ENCODE measurements at regions not wholly inside any gene's neighbourhood (a gene's known extent, or its start where the extent isn't known, plus 50 kb on each side); places are given as distances from the start of the nearest gene placed in this dataset.
"Not testable (repeated sequence)": the region's sequence is repeated elsewhere in the genome, so short reads cannot be mapped to it uniquely, and the experiment has no call there.

DNA sequence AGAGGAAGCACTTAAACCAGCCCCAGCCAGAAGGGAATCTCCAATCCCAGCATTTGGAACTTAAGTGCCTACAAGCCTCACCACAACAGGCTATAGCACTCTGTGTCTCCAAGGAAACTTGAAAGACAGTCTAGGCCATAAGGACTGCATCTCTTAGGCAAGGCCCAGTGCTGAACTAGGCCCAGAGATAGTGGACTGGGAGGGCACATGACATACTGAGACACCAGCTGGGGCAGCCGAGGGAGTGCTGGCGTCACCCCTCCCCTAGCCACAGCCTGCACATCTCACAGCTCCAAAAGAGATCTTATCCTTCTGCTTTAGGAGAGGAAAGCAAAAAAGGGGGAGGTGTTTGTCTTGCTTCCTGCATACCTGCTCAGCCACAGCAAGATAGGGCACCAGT lies 618.5 kb downstream of the COL12A1 start:
- no peak for DNase-seq

DNA sequence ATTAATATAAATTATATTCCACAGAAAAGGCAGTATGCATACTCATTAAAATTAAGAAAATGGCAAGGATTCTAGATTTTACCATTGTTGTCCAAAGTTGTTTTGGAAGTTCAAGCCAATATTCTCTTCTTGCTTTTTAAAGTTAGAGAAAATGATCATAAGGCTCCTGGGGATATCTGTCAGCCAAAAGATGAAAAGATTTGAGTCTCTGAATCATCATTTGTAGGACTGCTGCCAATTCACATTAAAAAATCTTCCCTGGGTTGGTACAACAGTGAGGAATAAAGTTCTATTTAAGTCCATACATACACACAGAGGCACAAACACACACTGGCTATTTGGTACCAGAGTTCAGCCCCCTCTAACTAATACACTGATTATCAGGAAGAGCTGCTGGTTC lies 620.1 kb downstream of the COL12A1 start:
- no peak for DNase-seq

DNA sequence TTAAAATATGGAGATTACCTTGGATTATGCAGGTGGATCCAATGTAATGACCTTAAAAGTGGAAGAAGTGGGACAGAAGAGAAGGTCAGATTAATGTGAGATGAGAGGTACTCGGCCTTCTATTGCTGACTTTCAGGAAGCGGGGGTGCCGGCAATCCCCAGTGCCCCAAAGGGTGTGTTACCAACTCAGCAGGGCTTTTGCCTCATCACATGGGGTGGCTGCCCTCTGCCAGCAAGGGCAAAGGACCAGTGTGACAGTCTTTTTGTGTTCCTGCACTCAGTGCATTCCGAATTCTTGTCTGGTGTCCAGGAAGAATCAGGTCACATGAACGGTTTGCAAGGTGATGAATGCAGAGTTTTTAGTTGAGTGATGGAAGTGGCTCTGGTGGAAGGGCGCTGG lies 624.2 kb downstream of the COL12A1 start:
- no peak for DNase-seq

DNA sequence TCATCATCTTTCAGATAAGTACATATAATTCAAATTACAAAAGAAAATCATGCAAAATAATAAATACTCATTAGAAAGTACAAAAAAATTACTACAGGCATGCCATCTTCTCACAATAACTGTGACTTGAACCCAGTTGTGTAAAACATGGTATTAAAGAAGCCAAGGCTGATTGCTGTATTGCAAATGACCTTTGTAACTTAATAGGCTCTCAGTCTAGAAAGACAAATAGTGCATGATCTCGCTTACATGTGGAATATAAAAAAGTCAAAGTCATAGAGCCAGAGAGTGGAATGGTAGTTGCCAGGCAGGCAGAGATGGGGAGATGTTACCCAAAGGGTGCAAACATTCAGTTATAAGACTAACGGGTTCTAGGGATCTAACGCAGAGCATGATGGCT lies 626.1 kb downstream of the COL12A1 start:
- no peak for DNase-seq

DNA sequence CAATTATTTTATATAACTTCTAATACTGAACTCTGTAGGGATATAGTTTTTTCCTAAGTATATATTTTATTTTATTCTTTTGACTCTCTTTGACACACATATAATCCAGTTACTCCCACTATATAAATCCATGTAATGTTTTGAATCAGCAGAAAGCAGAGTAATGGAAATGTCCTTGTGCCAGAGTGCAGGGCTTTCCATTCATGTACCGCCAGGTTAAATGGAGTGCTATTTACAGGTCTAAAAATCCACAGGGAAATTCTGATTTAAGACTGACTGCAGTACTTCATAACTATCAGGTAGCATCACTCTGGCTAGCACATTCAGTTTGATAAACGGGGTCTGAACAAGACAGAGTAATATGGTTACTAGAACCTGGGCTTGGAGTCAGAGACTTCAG lies 626.8 kb downstream of the COL12A1 start:
- peak in 1 of 3 donors; percentile 52 for DNase-seq

DNA sequence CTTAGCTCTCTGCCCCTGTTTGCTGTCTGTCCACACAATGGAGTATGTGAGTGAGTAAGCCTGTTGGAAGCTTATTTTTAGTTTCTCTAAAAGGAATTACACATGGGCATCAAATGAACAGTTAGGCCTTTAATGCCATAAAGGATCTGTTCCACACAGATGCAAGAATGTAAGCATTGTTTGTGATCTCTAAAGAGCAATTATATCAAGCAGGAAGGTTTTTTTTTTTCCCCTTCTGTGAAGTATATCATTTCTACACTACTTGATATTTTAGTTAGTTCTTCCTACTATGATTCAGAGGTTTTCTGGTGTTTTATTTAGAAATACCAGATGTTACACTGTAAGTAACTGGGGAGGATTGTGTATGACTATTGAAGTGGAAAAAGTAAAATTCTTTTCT lies 627.5 kb downstream of the COL12A1 start:
- DNase-seq = peak in 1 of 3 donors; percentile 59

DNA sequence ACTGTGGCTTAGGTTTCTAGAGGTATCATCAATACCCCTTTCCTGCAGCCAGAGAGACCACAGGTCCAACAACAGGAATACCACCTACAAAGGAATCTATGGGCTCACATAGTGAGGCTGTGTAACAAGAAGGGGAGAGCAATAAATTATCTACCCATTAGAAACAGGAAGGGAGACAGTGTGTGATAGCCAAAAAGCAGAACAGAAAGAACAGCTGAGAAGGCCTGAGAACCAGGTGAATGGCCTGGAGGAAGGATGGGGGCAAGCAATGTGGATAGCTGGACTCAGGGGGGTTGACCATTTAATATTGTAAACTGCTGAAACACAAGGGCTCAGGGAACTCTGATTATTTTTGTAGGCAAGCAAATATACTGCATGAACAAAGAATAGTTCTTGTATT lies 628.2 kb downstream of the COL12A1 start:
- no peak for DNase-seq

DNA sequence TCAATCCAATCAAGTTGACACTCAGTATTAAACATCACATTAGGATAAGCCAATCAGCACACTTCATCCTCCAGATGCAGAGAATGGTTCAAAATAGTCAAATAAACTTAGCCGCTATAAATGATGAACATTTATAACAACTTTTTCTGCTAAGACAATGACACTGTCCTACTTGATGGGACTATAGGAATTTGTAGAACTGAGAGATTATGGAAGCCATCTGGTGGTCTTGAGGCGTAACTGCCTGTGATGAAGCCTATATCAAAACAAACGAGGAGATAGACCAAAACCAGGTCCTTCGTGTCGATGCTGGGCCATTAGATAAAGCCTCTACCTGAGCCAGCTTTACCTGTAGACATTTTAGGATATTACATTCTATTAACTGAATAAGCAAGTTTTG lies 631.1 kb downstream of the COL12A1 start:
- DNase-seq = peak in 1 of 3 donors; percentile 39

DNA sequence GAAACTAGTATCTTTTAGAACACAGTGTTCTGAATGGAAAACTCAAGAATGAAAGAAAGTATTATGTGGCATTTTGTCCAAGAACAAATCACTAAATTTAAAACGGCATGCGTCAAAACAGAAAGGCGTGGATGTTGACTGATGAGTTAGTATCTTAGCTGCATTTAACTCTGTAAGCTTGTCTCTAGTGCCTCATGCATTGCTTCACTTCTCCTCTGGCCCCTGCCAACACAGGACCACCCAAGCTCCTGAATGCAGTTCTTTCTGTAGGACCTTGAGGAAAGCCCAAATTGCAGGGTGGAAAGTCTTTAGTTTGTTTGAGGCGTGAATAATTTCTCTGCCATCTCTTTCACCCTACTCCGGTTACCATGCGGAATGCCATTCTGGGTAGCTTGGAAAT lies 632.2 kb downstream of the COL12A1 start:
- peak in 1 of 3 donors; percentile 48 for DNase-seq

DNA sequence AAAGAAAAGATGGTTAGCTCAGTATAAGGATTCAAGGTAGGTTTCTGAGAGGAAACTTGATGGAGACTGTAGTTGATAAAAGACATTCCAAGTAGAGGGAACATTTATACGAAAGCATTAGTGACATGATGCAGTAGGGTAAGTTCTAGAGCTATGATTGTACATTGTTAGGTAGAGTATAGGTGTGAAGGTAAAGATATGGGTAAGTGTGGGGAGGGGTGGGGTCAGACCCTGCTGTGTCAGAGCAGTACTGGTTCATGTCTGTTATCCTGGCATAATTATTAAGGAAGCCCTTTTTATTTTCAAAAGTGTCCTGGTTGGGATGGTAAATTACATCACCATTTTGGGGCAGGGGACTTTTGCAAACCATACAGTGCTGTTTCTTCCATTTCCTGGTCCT lies 635.8 kb downstream of the COL12A1 start:
- no peak for DNase-seq

DNA sequence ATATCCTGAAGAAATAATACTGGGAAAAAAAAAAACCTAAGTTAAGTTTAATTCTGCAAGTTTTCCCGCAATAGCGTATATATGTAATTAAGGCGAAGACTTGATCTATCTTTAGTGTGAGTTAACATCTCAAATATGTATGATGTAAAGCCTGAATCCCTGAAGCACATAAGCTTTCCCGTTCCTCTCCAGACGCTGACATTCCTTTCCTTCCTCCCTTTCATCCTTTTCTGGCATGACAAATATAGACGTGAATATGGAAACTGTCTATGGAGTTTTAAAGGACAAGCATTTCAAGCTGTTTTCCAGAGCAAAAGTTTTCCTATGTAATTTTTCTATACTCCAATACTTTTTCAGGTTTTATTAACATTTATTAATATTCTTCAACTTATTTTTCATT lies 637.0 kb downstream of the COL12A1 start:
- DNase-seq = peak; percentile 88 to 94 (median 92)

DNA sequence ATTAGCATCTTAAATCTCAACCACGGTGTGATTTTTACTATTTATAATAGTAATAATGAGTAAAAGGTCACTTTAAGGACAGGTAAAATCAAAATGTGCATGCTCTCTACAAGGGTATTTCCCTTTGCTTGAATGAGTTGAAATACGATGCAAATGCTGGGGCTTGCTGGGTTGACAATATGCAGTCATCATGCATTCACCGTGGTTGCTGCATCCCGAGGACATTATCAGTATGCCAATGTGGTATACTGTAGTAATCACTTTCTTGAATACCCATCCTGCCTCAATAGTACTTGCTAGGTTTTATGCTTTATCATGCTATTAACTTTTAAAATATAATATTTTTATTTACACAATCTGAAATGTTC lies 637.9 kb downstream of the COL12A1 start:
- not testable (repeated sequence) for DNase-seq

DNA sequence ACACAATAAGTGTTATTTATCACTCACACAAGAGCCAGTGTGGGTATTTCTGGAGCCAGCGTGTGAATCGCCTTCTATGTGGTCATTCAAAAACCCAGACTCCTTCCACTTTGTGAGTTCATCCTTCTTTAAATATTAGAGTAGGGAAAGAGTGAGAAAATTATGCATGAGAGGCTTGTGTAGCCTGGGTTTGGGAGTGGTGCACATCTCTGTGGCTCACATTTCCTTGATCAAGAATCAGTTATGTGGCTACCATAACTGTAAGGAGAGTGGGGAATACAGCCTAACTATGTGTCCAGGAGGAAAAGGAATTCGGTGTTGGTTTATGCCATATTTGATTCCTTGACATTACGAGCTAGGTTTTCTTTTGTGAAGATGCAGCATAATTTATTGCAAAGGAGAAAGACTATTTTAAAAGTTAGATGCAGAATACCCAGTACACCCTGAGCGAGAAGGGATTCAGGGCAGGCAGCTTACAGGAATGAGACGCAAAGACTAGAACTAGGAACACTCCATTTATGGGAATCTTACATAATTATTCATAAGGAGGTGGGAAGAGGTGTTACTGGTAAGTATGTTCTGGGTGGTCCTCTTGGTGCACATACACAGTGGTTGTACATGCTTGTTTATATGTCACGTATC lies 638.5 kb downstream of the COL12A1 start:
- no peak for DNase-seq

DNA sequence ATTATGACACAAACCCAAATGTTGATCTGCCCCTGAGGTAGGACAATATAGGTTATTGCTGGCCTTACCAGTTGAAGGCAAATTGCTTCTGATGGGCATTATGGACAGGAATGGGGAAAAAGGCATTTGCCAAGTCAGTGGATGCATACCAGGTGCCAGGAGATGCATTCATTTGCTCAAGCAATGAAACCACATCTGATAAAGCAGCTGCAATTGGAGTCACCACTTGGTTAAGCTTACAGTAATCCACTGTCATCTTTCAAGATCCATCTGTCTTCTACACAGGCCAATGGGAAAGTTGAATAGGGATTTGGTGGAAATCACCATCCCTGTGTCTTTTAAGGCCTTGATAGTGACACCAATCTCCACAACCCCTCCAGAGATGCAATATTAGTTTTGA lies 648.6 kb downstream of the COL12A1 start:
- DNase-seq = no peak

DNA sequence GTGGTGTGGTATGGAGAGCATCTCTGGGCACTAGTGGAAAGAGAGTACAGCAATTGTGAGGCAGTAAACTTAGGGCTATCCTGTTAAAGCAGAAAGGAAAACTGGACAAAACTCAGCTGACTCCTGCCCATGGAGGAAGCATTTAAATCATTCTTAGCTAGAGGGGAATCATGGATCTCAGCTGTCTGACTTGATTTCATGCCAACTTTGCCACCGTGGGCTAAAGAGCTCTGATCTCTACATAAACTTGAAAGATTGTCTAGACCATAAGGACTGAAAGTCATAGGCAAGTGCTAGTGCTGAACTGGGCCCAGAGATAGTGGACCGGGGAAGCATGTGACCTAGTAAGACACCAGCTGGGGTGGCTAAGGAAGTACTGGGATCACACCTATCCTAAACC lies 651.8 kb downstream of the COL12A1 start:
- DNase-seq = no peak

DNA sequence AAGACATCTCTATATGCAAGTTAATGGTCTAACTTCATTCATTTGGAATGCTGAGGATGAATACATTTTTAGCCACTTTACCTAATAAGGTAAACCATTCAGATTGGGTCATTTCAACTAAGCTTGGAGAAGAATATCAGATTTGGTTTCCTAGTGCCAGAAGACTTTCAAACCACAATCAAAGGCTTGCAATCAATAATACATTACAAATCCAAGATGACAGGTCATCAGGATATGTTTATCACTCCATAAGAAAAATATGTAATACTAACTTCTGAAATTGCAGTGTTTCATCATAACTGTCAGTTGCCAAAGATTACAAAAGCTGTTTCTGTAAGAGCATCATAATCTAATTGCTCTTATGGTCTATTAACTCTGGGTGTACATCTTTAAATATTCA lies 654.0 kb downstream of the COL12A1 start:
- DNase-seq = peak in 1 of 3 donors; percentile 71

DNA sequence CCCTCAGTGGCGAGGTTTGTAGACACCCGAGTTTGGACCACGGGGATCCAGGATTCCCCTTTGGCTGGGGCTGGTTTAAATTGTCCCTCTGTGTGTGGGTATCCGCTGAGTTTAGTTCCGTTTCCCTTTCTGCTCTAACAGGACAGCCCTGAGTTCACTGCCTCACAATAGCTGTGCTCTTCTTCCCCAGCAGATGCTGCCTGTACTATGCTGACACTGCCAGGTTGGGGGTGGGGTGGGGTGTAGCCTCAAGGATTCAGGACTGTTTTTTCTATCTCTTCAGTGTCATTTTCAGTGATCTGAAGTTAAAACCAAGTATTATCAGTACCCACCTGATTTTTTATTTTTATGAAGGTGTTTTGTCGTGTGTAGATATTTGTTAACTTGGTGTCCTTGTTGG lies 655.0 kb downstream of the COL12A1 start:
- DNase-seq = no peak

DNA sequence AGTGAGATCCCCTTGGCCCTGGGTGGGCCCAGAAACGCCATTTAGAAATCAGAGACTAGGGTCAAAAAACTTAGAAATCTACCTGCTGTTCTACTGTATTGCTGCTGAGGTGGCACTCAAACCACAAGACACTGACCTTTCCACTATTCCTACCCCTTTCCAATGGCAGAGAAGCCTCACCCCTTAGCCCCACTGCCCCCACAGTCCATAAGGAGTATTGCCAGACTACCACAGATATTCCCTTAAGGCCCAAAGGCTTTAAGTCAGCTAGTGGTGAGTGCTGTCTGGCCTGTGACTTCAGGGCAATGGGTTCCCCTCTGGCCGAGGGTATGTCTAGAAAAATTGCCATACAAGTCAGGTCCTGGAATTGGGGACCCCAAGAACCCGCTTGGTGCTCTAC lies 656.1 kb downstream of the COL12A1 start:
- no peak for DNase-seq

DNA sequence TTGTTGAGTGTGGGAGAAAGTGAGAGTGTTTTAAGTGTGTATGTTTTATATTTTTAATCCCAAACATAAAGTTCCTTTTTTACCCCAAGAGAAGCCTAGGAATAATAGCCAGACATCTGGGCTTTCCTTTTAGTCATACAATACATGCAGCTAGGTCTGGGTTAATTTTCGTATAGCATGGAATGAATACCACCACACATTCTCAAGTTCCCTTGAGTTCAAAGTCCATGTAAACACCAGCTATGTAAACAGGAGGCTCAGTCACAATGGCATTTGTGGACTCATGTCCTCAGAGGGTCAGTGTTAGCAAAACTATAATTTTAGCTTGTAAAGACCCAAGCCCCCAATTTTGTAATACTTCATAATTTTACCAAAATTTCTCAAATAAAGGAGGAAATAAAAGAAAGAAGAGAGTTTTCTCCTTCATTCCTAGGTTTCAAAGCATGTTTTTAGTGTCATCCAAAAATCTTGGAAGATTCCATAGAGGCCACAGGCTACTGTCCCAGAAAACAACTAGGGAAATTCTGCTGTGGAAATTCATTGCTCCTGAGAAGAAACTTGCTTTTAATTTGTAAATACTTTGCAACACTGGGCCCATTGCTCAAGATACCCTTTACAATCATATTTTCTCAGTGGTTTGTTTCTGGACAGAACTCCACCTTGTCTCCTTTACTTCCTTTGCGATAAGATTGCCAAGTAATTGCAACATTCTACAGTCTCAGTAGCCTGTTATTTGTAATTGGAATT lies 671.2 kb downstream of the COL12A1 start:
- peak; percentile 11 to 59 (median 23) for DNase-seq

DNA sequence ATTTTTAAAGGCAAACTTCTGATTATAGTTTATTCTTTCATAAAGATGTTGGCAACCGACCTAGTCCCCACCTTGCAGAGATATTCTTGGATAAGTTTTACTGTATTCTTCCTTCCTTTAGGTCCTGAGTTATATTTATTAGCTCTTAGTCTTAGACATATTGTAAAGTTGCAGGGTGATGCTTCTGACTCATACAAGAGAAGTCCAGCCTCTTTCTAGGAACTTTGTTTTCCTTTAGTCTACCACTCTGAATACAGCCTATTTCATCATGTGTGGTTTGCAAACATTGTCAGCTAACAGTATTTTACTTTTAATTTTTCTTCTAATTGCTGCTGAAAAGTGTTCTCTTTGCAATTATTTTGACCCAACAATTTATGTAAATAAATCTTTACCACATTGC lies 686.7 kb downstream of the COL12A1 start:
- peak; percentile 3 to 40 (median 27) for DNase-seq

DNA sequence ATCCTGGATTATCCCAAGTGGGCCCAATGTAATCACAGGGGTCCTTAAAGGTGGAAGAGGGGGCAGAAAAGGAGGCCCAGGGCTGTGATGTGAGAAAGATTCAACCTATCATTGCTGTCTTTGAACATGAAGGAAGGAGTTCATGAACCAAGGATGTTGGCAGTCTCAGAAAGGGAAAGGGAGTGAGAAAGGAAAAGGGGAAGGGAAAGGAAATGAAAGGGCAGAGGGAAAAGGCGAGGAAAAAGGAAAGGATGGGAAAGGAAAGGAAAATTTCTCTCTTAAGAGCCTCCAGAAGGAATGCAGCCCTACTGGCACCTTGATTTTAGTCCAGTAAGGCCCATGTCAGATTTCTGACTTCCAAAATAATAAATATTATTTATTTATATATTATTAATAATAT lies 687.8 kb downstream of the COL12A1 start:
- no peak for DNase-seq

DNA sequence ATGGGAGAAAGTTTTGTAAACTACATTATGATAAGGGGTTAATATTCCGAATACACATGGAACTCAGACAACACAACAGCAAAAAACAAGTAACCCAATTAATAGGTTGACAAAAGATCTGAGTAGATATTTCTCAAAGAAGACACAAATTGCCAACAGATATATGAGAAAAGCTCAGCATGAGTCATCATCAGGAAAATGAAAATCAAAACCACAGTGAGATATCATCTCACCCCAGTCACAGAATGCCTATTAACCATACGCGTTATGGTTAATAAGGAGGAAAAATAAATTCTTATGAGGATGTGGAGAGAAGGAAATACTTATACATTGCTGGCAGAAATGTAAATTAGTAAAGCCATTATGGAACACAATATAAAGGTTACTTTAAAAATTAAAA lies 695.0 kb downstream of the COL12A1 start:
- DNase-seq = no peak

DNA sequence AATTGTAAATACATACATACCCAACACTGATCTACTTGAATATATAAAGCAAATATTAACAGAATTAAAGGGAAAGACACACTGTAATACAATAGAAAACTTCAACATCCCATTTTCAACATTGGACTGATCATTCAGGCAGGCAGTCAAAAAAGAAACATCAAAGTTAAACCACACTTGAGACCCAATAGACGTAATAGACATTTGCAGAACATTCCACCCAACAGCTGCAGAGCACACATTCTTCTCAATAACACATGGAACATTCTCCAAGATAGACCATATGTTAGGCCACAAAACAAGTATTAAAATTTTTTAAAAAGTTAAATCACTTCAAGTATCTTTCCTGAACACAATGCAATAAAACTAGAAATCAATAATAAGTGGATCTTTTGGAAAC lies 698.2 kb downstream of the COL12A1 start:
- DNase-seq = peak in 1 of 3 donors; percentile 50

DNA sequence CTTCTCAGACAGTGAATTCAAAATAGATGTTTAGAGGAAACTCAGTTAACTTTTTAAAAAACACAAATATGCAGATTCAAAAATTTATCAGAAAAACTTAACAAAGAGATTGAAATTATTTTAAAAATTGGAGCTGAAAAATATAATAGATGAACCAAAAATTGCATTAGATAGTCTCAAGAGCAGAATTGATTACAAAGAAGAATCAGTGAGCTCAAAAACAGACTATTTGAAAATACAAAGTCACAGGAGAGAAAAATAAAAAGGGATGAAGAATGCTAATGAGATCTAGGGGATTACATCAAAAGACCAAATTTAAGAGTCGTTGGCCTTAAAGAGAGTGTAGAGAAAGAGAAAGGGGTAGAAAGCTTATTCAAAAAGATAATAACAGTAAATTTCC lies 700.5 kb downstream of the COL12A1 start:
- DNase-seq = no peak
